ENCODE measurements at regions not wholly inside any gene's neighbourhood (a gene's known extent, or its start where the extent isn't known, plus 50 kb on each side); places are given as distances from the start of the nearest gene placed in this dataset.

DNA sequence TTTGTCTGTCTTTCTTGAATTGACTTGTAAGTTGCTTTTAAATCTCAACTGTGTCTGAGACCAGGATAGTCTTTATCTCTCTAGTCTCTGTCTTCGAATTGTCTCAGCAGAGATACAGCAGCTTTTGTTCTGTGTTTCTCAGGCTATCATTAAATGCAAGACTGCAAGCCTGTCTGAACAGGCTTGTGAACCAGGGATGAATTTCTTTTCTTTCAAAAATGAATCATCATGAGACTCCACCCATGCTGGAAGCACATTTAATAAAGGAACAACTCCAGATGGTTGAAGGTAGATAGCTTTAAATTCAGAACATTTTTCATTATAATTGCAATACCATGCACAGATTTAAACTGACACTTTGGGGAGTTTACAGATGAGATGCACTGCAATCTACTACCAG is 155.9 kb downstream of the SEC23IP start:
- TF ChIP-seq CTCF (IDR thresholded peaks at IDR 0.05) (no peak), EZH2phosphoT487 (IDR thresholded peaks at IDR 0.05) (no peak)

All from neural progenitor cell (in vitro differentiated cells).